ENCODE measurements at regions not wholly inside any gene's neighbourhood (a gene's known extent, or its start where the extent isn't known, plus 50 kb on each side); places are given as distances from the start of the nearest gene placed in this dataset.

DNA sequence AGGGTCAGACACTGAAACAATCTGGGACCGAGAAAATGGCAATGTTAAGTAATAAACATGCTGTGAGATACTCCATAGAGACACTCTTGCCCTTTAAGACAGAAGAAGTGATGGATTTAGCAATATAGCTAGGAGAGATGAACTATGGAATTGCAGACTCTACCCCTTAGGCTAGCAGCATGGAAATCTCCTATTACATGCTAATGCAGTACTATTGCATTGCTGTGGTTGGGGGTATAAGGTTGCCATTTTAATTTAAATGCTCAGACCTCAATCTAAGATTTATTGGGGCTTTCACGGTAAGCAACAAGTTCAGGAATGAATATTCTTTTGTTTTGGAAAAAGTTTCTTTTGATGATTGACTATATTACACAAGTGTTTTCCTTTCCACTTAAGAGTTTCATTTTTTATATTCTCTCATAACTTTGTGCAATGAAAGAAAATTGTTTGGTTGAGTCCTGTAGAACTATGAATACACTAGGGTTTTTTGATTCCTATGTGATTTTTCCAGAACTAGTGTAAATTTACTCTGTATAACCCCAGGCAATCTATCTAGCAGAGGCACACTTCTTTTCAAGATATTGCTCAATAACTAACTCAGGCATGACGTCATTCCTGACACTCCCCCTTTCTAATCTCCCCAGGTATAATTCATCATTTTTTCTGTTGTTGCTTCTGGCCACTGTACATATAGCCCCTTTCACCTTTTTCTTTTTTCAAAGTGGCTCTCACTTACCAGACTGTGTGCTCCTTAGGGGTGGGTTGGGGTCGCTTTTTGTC, 394.7 kb upstream of the KLF12 start:
- DNase-seq (ENCODE audit: low read depth, low spot score) (no peak), ATAC-seq (no peak)
- Histone ChIP-seq H3K9me3 (ENCODE audit: control insufficient read depth, insufficient read depth, low read depth, low read length) (no peaks in the 10 kb centered on the region), H3K27ac (ENCODE audit: low read length) (no peak overlapping the region), H3K27me3 (ENCODE audit: control insufficient read depth, insufficient read depth, low read length) (no peaks in the 10 kb centered on the region), H3K36me3 (ENCODE audit: control insufficient read depth, insufficient read depth, low read length) (no peaks in the 10 kb centered on the region), H3K4me1 (ENCODE audit: control insufficient read depth, insufficient read depth, low read length) (no peaks in the 10 kb centered on the region), H3K4me3 (ENCODE audit: low read depth in 2 of 2, low read length in 2 of 2) (no peak overlapping the region)
- BruUV-seq (replicated peaks), result no TSS peak
- TF ChIP-seq, protein P1, sequence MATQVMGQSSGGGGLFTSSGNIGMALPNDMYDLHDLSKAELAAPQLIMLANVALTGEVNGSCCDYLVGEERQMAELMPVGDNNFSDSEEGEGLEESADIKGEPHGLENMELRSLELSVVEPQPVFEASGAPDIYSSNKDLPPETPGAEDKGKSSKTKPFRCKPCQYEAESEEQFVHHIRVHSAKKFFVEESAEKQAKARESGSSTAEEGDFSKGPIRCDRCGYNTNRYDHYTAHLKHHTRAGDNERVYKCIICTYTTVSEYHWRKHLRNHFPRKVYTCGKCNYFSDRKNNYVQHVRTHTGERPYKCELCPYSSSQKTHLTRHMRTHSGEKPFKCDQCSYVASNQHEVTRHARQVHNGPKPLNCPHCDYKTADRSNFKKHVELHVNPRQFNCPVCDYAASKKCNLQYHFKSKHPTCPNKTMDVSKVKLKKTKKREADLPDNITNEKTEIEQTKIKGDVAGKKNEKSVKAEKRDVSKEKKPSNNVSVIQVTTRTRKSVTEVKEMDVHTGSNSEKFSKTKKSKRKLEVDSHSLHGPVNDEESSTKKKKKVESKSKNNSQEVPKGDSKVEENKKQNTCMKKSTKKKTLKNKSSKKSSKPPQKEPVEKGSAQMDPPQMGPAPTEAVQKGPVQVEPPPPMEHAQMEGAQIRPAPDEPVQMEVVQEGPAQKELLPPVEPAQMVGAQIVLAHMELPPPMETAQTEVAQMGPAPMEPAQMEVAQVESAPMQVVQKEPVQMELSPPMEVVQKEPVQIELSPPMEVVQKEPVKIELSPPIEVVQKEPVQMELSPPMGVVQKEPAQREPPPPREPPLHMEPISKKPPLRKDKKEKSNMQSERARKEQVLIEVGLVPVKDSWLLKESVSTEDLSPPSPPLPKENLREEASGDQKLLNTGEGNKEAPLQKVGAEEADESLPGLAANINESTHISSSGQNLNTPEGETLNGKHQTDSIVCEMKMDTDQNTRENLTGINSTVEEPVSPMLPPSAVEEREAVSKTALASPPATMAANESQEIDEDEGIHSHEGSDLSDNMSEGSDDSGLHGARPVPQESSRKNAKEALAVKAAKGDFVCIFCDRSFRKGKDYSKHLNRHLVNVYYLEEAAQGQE (IDR thresholded peaks at IDR 0.05; ENCODE audit: insufficient read depth in 1 of 2, low read depth in 2 of 2, low read length in 1 of 2), result no peak
- TF ChIP-seq SIN3A (IDR thresholded peaks at IDR 0.05; ENCODE audit: borderline replicate concordance, insufficient read depth, low read depth, low read length), result no peak
- no peak for TF ChIP-seq TCF7L2 (IDR thresholded peaks at IDR 0.05; ENCODE audit: low read depth, low read length)
- no peak for TF ChIP-seq POLR2AphosphoS5 (IDR thresholded peaks at IDR 0.05; ENCODE audit: low read depth, low read length)
- TF ChIP-seq, protein P2, sequence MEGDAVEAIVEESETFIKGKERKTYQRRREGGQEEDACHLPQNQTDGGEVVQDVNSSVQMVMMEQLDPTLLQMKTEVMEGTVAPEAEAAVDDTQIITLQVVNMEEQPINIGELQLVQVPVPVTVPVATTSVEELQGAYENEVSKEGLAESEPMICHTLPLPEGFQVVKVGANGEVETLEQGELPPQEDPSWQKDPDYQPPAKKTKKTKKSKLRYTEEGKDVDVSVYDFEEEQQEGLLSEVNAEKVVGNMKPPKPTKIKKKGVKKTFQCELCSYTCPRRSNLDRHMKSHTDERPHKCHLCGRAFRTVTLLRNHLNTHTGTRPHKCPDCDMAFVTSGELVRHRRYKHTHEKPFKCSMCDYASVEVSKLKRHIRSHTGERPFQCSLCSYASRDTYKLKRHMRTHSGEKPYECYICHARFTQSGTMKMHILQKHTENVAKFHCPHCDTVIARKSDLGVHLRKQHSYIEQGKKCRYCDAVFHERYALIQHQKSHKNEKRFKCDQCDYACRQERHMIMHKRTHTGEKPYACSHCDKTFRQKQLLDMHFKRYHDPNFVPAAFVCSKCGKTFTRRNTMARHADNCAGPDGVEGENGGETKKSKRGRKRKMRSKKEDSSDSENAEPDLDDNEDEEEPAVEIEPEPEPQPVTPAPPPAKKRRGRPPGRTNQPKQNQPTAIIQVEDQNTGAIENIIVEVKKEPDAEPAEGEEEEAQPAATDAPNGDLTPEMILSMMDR (IDR thresholded peaks at IDR 0.05), result no peak
- intact Hi-C loops (cut with micrococcal nuclease; ENCODE audit: unreplicated experiment) (no loop called here), in situ Hi-C loops (cut with HindIII; ENCODE audit: low pct_unique_long_range_greater_than_20kb, low sequenced_read_pairs) (no loop called here)
- ChIA-PET CTCF (no interaction called here), POLR2A (no interaction called here)

DNA sequence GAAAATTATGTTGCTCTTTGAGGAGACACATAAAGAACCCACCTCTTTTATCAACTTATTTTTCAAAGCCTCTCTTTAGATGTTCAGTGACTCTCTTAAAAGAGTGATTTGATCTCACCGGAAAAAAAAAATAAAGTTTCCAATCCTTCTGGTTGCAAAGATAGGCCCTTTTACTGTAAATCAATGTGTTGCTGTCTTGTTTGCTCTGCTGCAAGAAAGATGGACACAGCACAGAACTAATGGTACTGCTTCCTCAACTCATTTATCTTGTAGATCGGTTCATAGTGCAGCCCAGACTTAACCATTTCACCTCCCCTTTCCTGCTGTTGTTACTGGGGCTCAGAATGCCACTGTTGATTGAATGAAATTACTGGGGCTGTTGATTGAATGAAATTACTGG, 388.9 kb upstream of the KLF12 start:
- in situ Hi-C loops (cut with HindIII; ENCODE audit: low pct_unique_long_range_greater_than_20kb, low sequenced_read_pairs), result no loop called here
- Histone ChIP-seq H3K9me3 (ENCODE audit: control insufficient read depth, insufficient read depth, low read depth, low read length) (no peaks in the 10 kb centered on the region), H3K36me3 (ENCODE audit: control insufficient read depth, insufficient read depth, low read length) (no peaks in the 10 kb centered on the region), H3K27me3 (ENCODE audit: control insufficient read depth, insufficient read depth, low read length) (no peaks in the 10 kb centered on the region), H3K4me1 (ENCODE audit: control insufficient read depth, insufficient read depth, low read length) (no peaks in the 10 kb centered on the region), H3K27ac (ENCODE audit: low read length) (no peak overlapping the region), H3K4me3 (ENCODE audit: low read depth in 2 of 2, low read length in 2 of 2) (no peak overlapping the region)
- BruUV-seq (replicated peaks), result no TSS peak
- DNase-seq (ENCODE audit: low read depth, low spot score), result no peak
- no peak for ATAC-seq
- TF ChIP-seq POLR2AphosphoS5 (IDR thresholded peaks at IDR 0.05; ENCODE audit: low read depth, low read length) (no peak), TCF7L2 (IDR thresholded peaks at IDR 0.05; ENCODE audit: low read depth, low read length) (no peak), SIN3A (IDR thresholded peaks at IDR 0.05; ENCODE audit: borderline replicate concordance, insufficient read depth, low read depth, low read length) (no peak)
- TF ChIP-seq, protein P1 (IDR thresholded peaks at IDR 0.05; ENCODE audit: insufficient read depth in 1 of 2, low read depth in 2 of 2, low read length in 1 of 2), result no peak
- TF ChIP-seq, protein P2 (IDR thresholded peaks at IDR 0.05), result no peak
- ChIA-PET POLR2A (no interaction called here), CTCF (no interaction called here)
- intact Hi-C loops (cut with micrococcal nuclease; ENCODE audit: unreplicated experiment), result no loop called here

All from Panc1 (cell line).